ENCODE measurements at regions not wholly inside any gene's neighbourhood (a gene's known extent, or its start where the extent isn't known, plus 50 kb on each side); places are given as distances from the start of the nearest gene placed in this dataset.

- DNase-seq (ENCODE audit: low read depth): peak; percentile 80
Measured at GRCh38 chr4:119748853-119749252, 120.2 kb upstream of the PDE5A start.

- no peak for DNase-seq (ENCODE audit: low read depth)
Measured at GRCh38 chr4:119746951-119747350, 118.3 kb upstream of the PDE5A start.

GRCh38 chr4:119745351-119745750, 116.7 kb upstream of the PDE5A start:
- no peak for DNase-seq (ENCODE audit: low read depth)

DNA sequence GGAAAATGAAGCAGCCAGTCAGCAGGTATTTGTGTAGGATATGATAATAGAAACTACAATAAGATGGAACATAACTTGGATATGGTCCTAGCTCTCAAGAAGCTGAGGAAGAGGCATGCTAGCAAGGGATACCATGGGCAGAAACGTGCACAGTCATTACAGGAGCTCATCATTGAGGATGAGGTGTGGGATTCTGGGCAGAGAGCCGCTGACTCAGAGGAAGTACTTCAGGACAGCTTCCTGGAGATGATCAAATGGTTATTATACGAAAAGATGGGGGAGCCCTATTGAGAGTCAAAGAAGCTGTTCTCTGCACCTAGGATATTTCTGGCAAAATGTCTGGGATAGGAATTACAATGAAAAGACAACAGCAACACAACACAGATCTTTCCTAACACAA, 116.0 kb upstream of the PDE5A start:
- DNase-seq (ENCODE audit: low read depth): no peak

- no peak for DNase-seq (ENCODE audit: low read depth)
Measured at GRCh38 chr4:119743644-119744043, 115.0 kb upstream of the PDE5A start.

DNA sequence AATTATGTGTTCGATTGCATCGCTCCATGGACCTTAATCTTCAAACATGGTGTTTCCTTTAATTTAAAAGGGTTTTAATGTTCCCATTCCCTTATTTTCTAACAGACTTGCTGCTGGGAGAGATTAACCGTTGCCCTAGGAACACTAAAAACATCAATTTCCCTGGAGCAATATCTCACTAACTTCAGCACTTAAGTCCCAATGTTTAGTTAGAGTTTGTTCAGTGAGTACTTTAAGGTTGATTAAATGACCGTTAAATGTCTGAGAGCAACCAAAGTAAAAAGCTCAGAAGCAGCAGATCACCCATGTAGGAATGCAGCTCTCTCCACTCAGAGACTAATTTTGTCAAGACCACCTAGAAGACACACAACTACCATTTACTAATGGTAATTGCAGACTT, 111.2 kb upstream of the PDE5A start:
- DNase-seq (ENCODE audit: low read depth): no peak

- no peak for DNase-seq (ENCODE audit: low read depth)
Measured at GRCh38 chr4:119738901-119739300, 110.3 kb upstream of the PDE5A start.

DNA sequence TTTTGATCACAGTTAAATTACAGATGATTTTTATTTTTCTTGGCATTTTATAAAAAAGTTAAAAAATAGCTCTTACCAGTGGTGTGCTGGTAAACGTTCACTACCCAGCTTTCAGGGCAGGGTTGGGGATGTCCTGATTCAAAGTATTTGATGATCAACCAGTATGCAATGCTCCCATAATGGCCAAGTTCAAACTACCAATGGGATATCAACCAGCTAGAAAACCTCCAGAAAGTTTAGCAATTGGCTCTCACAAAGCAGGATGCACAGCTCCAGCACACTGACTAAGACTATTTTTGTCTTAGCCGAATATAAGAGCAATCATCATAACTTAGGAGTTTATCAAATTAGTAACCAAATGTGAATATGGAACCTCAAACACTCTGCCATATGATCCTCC, 108.0 kb upstream of the PDE5A start:
- no peak for DNase-seq (ENCODE audit: low read depth)

GRCh38 chr4:119735165-119735651, 106.6 kb upstream of the PDE5A start:
- peak; percentile 79 for DNase-seq (ENCODE audit: low read depth)

- DNase-seq (ENCODE audit: low read depth): no peak
Measured at GRCh38 chr4:119733431-119733830, 104.8 kb upstream of the PDE5A start.

DNA sequence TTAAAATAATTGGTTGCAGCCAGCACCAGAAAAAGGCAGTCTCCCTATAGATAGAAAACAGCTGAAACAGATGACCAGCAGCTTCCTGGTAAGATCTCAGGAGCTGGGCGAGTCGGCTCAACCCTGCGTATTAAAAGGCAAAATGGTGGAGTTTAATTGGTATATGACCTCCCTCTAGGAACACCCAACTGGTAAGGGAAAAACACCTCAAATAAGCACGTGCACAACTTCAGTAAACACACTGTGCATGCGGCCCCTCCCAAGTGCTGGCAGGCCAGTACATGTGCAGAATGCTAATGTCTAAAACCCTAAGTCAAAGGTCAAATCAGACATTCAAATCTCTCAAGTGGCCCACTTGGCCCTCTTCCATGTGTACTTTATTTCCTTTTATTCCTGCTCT, 103.2 kb upstream of the PDE5A start:
- DNase-seq (ENCODE audit: low read depth): no peak

DNA sequence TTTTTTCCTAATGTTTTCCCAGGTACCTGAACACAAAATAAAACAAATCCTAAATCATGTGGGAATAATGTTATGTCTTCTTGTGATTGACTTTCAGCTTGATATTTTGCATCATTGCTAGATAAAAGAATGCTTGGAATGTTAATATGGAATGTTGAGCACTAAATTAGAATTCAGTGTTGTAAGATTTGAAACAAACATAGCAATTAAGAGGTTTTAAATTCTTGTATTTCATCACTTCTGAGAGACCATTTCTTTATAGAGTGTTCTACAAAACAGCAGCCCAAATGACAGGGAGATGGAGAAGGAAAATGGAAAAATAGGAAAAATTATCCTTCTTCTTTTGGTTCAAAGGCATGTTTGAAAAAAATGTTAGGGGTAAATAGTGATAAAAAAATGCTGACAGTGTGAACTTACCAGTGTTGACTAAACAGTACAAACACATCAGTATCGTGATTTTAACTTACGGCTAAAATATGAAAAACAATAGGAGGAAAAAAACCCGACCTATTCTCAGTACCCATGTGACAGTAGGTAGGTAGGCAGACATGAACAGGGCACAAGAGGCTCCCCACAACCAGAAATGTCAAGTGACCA, 102.6 kb upstream of the PDE5A start:
- no peak for DNase-seq (ENCODE audit: low read depth)

DNA sequence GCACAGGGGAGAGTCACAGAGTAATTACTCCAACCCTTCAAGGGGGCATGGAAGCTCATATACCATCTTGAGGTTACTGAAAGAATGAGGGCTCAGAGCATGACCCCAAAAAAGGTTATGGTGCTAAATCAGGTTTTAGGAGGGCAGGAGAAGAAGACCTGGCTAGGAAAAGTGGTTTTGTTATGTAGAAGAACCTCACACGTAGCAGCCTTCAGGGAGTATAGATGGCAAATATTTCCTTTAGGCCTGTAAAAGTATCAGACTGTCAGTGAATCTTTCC, 102.0 kb upstream of the PDE5A start:
- no peak for DNase-seq (ENCODE audit: low read depth)

GRCh38 chr4:119729835-119730670, 101.4 kb upstream of the PDE5A start:
- DNase-seq (ENCODE audit: low read depth): peak; percentile 76

- DNase-seq (ENCODE audit: low read depth): no peak
Measured at GRCh38 chr4:119728692-119729593, 100.3 kb upstream of the PDE5A start.

DNA sequence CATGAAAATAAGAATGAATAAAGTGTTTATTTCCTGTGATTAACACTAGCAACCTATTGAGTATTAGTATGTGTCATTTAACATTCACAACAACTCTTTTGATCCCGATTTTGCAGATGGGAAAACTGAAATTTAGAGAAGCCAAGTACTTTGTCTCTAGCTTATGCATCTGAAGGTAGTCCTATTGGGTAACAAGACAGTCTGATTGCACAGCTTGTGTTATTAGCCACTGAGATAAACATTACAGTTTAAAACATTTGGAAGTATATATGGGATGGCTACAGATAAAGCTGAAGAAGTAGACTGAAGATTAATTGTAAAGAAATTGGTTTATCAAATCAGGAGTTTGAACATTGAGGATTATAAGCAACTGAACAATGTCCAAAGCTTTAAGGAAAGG, 99.6 kb upstream of the PDE5A start:
- DNase-seq (ENCODE audit: low read depth): no peak

- DNase-seq (ENCODE audit: low read depth): no peak
Measured at GRCh38 chr4:119726505-119726904, 97.9 kb upstream of the PDE5A start.

DNA sequence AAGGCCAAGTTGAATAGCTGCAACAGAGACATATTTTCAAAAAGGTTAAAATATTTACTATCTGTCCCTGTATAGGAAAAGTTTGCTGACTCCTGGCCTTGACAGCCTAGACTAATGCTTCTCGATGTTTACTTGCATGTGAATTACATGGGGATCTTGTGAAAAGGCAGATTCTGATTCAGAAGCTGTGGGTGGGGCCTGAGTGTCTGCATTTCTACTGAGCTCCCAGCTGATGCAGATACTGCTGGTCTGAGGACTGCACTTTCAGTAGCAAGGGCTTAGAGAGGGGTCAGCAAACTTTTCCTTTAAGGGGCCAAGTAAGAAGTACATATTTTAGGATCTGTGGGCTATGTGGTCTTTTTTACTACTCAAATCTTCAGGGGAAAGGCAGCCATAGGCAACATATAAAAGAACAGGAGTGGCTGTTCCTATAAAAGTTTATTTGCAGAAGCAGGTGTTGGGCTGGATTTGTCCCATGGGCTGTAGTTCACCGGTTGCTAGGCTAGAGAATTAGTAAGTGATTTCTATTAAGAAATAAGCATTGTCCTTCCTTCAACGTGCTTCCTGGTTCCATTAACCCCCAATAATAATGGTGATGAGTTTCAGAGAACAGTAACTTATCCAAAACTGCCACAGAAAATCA, 97.2 kb upstream of the PDE5A start:
- no peak for DNase-seq (ENCODE audit: low read depth)

DNA sequence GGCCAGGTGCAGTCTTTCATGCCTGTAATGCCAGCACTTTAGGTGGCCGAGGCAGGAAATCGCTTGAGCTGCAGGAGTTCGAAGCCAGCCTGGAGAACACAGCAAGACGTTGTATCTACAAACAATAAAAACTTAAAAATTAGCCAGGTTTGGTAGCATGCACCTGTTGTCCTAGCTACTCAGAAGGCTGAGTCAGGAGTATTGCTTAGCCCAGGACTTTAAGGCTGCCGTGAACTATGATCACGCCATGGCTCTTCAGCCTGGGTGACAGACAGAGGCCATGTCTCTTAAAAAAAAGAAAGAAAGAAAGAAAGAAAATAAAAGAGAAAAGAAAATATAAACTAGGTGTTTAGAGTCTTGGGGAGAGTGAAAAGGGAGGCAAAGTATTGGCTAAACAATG, 96.4 kb upstream of the PDE5A start:
- no peak for DNase-seq (ENCODE audit: low read depth)

DNA sequence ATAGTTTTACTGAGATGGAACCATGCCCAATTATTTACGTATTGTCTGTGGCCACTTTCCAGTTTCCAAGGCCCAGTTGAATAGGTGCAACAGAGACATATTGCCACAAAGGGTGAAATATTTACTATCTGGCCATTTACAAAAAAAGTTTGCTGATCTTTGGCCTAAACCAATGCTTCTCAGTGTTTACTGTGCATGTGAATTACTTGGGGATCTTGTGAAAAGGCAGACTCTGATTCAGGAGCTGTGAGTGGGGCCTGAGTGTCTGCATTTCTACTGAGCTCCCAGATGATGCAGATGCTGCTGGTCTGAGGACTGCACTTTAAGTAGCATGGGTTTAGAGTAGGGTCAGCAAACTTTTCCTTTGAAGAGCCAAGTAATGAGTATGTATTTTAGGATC, 94.1 kb upstream of the PDE5A start:
- no peak for DNase-seq (ENCODE audit: low read depth)

DNA sequence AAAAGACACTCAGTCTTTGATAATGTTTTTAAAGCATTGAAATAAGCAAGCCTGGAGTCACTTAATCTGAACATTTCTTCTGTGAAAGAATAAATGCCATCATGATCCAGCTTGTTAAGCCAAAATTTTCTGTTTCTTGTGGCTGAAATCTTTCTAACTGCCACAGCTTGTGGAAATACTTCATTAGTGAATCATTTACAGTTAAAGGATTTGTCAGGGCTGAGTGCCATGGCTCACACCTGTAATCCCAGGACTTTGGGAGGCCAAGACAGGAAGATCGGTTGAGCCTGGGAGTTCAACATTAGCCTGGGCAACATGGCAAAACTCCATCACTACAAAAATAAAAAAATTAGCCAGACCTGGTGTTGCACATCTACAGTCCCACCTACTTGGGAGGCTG, 93.3 kb upstream of the PDE5A start:
- DNase-seq (ENCODE audit: low read depth): no peak
